Keratinocyte (primary cell): ENCODE measurements at regions not wholly inside any gene's neighbourhood (a gene's known extent, or its start where the extent isn't known, plus 50 kb on each side); places are given as distances from the start of the nearest gene placed in this dataset.

Source experiments
- DNase-seq: peaks from one replicate; pipeline ENCODE4 v3.0.0-alpha.2; 2011; ENCODE audit warnings: low read depth, missing footprints, low spot score
- FAIRE-seq: peaks from 2 replicates; lab custom pipeline; 2011; peaks lifted over from hg19 to GRCh38; lab: Jason Lieb, UNC
- H2AFZ ChIP-seq: 2 replicates; pipeline ENCODE4 v1.6.0; 2012; ENCODE audit warnings: low read length, control low read depth, inconsistent platforms; ENCODE audit not compliant: control insufficient read depth
- H3K27ac ChIP-seq: 2 replicates; pipeline ENCODE4 v1.5.1; 2011; ENCODE audit warnings: low read length; ENCODE audit not compliant: control insufficient read depth, insufficient read depth
- H3K27me3 ChIP-seq: 3 replicates; pipeline ENCODE4 v1.6.0; 2011; ENCODE audit warnings: low read length; ENCODE audit not compliant: control insufficient read depth, insufficient read depth; ENCODE audit errors: extremely low read depth
- H3K36me3 ChIP-seq, 2 experiments: 2 replicates in 1 of 2; 3 replicates in 1 of 2; pipeline ENCODE4 v1.5.1; 2011; ENCODE audit warnings: low read length in 2 of 2, mild to moderate bottlenecking in 1 of 2; ENCODE audit not compliant: control insufficient read depth in 2 of 2, insufficient read depth in 2 of 2; ENCODE audit errors: extremely low read depth in 1 of 2
- H3K4me1 ChIP-seq: 3 replicates; pipeline ENCODE4 v1.5.1; 2011; ENCODE audit warnings: low read length; ENCODE audit not compliant: control insufficient read depth, insufficient read depth; ENCODE audit errors: extremely low read depth
- H3K4me2 ChIP-seq: 3 replicates; pipeline ENCODE4 v1.6.0; 2011; ENCODE audit warnings: low read depth, low read length; ENCODE audit not compliant: control insufficient read depth, insufficient read depth; ENCODE audit errors: extremely low read depth
- H3K4me3 ChIP-seq, 3 experiments: fragments of 200-600 bp in 1 of 3; sonication (generic) in 1 of 3; 2 replicates in 2 of 3; 3 replicates in 1 of 3; pipeline ENCODE4 v1.5.1; 2011 to 2016; ENCODE audit warnings: low read length in 3 of 3, mild to moderate bottlenecking in 3 of 3, control low read depth in 2 of 3, inconsistent platforms in 1 of 3, low read depth in 1 of 3, mixed read lengths in 1 of 3, mixed run types in 1 of 3, moderate library complexity in 1 of 3; ENCODE audit not compliant: control insufficient read depth in 2 of 3, insufficient read depth in 2 of 3; ENCODE audit errors: extremely low read depth in 1 of 3
- H3K79me2 ChIP-seq: 2 replicates; pipeline ENCODE4 v1.6.0; 2012; ENCODE audit warnings: low read length; ENCODE audit not compliant: control insufficient read depth, insufficient read depth
- H3K9ac ChIP-seq: 3 replicates; pipeline ENCODE4 v1.6.0; 2011; ENCODE audit warnings: low read length; ENCODE audit not compliant: control insufficient read depth, insufficient read depth; ENCODE audit errors: extremely low read depth
- H3K9me1 ChIP-seq: 3 replicates; pipeline ENCODE4 v1.6.0; 2011; ENCODE audit warnings: low read length; ENCODE audit not compliant: control insufficient read depth, insufficient read depth; ENCODE audit errors: extremely low read depth
- H3K9me3 ChIP-seq: 2 replicates; pipeline ENCODE4 v1.5.1; 2012; ENCODE audit warnings: low read depth, low read length; ENCODE audit not compliant: control insufficient read depth
- H4K20me1 ChIP-seq: 3 replicates; pipeline ENCODE4 v1.6.0; 2011; ENCODE audit warnings: low read length; ENCODE audit not compliant: control insufficient read depth, insufficient read depth; ENCODE audit errors: extremely low read depth
- CTCF ChIP-seq, 3 experiments: IDR thresholded peaks in 1 of 3; conservative IDR thresholded peaks in 1 of 3; optimal IDR thresholded peaks in 1 of 3; 2 replicates in 2 of 3; 3 replicates in 1 of 3; pipeline versions ENCODE3 to v1.5.1; 2011; ENCODE audit warnings: low read length in 3 of 3, mild to moderate bottlenecking in 3 of 3, moderate library complexity in 2 of 3, control low read depth in 1 of 3, inconsistent platforms in 1 of 3; ENCODE audit not compliant: insufficient read depth in 2 of 3; ENCODE audit errors: extremely low read depth in 1 of 3
- EZH2 ChIP-seq: IDR thresholded peaks from one replicate; pipeline ENCODE4 v1.6.1; 2012; ENCODE audit warnings: inconsistent platforms, mild to moderate bottlenecking, low read length, moderate library complexity
- dilution Hi-C: fragments of 300-500 bp; cut with MboI; formaldehyde crosslinking; loops from one replicate; pipeline ENCODE4 v1.7.0; 2020; ENCODE audit warnings: low sequenced_read_pairs; ENCODE audit not compliant: extremely low pct_ligation_motif_present

GRCh38 chr9:3012842-3013241 lies 168.9 kb upstream of the PUM3 start:
- Histone ChIP-seq H3K9ac (no peak overlapping the region), H3K9me1 (no peaks in the 10 kb centered on the region), H3K36me3 (no peaks in the 10 kb centered on the region), H3K9me3 (no peaks in the 10 kb centered on the region), H2AFZ (no peak overlapping the region), H3K4me1 (no peaks in the 10 kb centered on the region), H3K79me2 (no peaks in the 10 kb centered on the region), H3K27me3 (no peaks in the 10 kb centered on the region), H4K20me1 (no peaks in the 10 kb centered on the region), H3K4me2 (no peak overlapping the region), H3K4me3 (no peak overlapping the region), H3K27ac (no peak overlapping the region)
- DNase-seq (no peak), FAIRE-seq (no peak)
- dilution Hi-C loops = no loop called here
- no peak for TF ChIP-seq EZH2
- TF ChIP-seq CTCF (optimal IDR thresholded peaks at IDR 0.05 in 1 of 3, IDR thresholded peaks at IDR 0.05 in 1 of 3, conservative IDR thresholded peaks at IDR 0.05 in 1 of 3; ENCODE audit: extremely low read depth in 1 of 3, insufficient read depth in 2 of 3, low read length in 3 of 3) = no peak

- Histone ChIP-seq H3K79me2 (no peaks in the 10 kb centered on the region), H3K27ac (no peak overlapping the region), H4K20me1 (no peaks in the 10 kb centered on the region), H3K9ac (no peak overlapping the region), H3K4me1 (no peaks in the 10 kb centered on the region), H2AFZ (no peak overlapping the region), H3K9me3 (no peaks in the 10 kb centered on the region), H3K27me3 (no peaks in the 10 kb centered on the region), H3K9me1 (no peaks in the 10 kb centered on the region), H3K4me2 (no peak overlapping the region), H3K4me3 (no peak overlapping the region), H3K36me3 (no peaks in the 10 kb centered on the region)
- FAIRE-seq (no peak), DNase-seq (no peak)
- dilution Hi-C loops = no loop called here
- TF ChIP-seq CTCF (optimal IDR thresholded peaks at IDR 0.05 in 1 of 3, IDR thresholded peaks at IDR 0.05 in 1 of 3, conservative IDR thresholded peaks at IDR 0.05 in 1 of 3; ENCODE audit: extremely low read depth in 1 of 3, insufficient read depth in 2 of 3, low read length in 3 of 3) (no peak), EZH2 (no peak)
Observed at GRCh38 chr9:3012245-3012644, 168.3 kb upstream of the PUM3 start.
